Sigmoid colon (tissue), 4 donors: ENCODE measurements at regions not wholly inside any gene's neighbourhood (a gene's known extent, or its start where the extent isn't known, plus 50 kb on each side); places are given as distances from the start of the nearest gene placed in this dataset.
"Not testable (repeated sequence)": the region's sequence is repeated elsewhere in the genome, so short reads cannot be mapped to it uniquely, and the experiment has no call there.

Source experiments
- CTCF ChIP-seq, 4 experiments: fragments of 450-650 bp in 3 of 4; fragments of 200-600 bp in 1 of 4; IDR thresholded peaks; one replicate each; pipeline ENCODE4 v1.5.1; 2016 to 2019; ENCODE audit warnings: antibody characterized with exemption in 4 of 4, mild to moderate bottlenecking in 3 of 4, moderate library complexity in 2 of 4
- EP300 ChIP-seq, 4 donors: sonication (generic); formaldehyde crosslinking; IDR thresholded peaks; one replicate each; pipeline ENCODE4 v1.6.1; 2017; ENCODE audit warnings: antibody characterized with exemption in 4 of 4
- POLR2A ChIP-seq, 2 donors: fragments of 450-650 bp; IDR thresholded peaks; one replicate each; pipeline ENCODE4 v1.6.1; 2016; ENCODE audit warnings: antibody characterized with exemption in 2 of 2, mild to moderate bottlenecking in 2 of 2, moderate library complexity in 2 of 2
- POLR2AphosphoS5 ChIP-seq, 4 donors: sonication (generic); formaldehyde crosslinking; IDR thresholded peaks; one replicate each; pipeline ENCODE4 v1.6.1; 2017; ENCODE audit warnings: antibody characterized with exemption in 4 of 4

- not testable (repeated sequence) for TF ChIP-seq CTCF, POLR2A, POLR2AphosphoS5, EP300 (IDR thresholded peaks at IDR 0.05)
Observed at GRCh38 chr2:132337844-132338243, 78.8 kb upstream of the GPR39 start.
